ENCODE measurements at regions not wholly inside any gene's neighbourhood (a gene's known extent, or its start where the extent isn't known, plus 50 kb on each side); places are given as distances from the start of the nearest gene placed in this dataset.

DNA sequence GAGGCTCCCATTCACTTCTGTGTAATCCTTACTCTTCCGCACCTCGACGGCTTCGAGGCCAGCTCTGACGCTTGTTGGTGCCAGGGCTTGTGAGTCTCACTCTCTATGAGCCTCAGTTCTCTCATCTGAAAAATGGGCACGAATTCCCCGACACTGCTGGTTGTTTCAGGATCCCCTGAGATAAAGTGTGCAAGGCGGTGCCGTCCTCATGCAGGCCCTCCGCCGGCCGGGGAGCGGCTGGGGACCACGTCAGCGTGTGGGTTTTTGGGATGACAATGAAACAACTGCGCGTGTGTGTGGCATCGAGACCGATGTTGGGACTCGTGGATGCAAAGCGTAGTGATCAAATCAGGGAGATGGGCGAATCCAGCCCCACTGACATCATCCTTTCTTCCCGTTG lies 75.6 kb downstream of the FOXL3 start (continued):
- TF ChIP-seq ZBTB33 (IDR thresholded peaks at IDR 0.05; ENCODE audit: extremely low read depth, insufficient replicate concordance, low read length), result no peak

DNA sequence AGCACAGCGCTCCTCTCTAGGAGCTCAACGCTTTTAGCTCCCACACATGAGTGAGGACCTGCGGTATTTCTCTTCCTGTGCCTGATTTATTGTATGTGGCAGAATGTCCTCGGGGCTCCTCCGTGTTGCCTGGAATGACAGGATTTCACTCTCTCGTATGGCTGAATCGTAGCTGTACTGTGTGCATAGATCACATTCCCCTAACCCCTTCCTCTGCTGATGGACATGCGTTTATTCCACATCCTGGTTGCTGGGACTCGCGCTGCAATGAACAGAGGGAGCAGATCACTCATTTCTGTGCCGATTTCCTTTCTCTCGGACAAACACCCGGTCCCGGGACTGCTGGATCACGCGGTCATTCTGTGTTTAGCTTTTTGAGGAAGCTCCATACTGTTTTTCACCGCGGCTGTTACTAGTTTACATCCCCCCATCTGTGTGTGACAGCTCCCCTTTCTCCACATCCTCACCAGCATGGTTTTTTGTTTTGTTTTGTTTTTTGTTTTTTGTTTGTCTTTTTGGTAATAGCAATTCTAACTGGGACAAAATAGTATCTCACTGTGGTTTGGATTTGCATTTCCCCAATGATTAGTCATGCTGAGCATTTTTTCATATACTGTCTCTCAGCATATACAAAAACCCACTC lies 76.3 kb downstream of the FOXL3 start:
- H3K79me2 ChIP-seq (ENCODE audit: insufficient read depth, low read length), result no peaks in the 10 kb centered on the region
- no peak for DNase-seq (ENCODE audit: low read depth, low spot score)
- POLR2A ChIA-PET, result no interaction called here
- H2AFZ ChIP-seq (ENCODE audit: low read depth, low read length, poor library complexity, severe bottlenecking), result no peak overlapping the region
- RAD21 ChIA-PET (ENCODE audit: low non-redundant PET in 1 of 2, low total read pairs in 2 of 2, uncharacterized antibody in 2 of 2, unreplicated experiment in 2 of 2), result no interaction called here
- no peak overlapping the region for H3K4me3 ChIP-seq (replicated peaks in 1 of 2; ENCODE audit: low read depth in 1 of 2, low read length in 2 of 2)
- intact Hi-C loops (cut with micrococcal nuclease), result no loop called here
- TF ChIP-seq ZBTB33 (IDR thresholded peaks at IDR 0.05; ENCODE audit: extremely low read depth, insufficient replicate concordance, low read length) (no peak), SIN3A (IDR thresholded peaks at IDR 0.05; ENCODE audit: low read depth) (no peak), EZH2phosphoT487 (IDR thresholded peaks at IDR 0.05; ENCODE audit: borderline replicate concordance) (no peak), ZNF274 (IDR thresholded peaks at IDR 0.05; ENCODE audit: low read depth, low read length) (no peak), RAD21 (IDR thresholded peaks at IDR 0.05; ENCODE audit: low read depth) (no peak), TCF7L2 (IDR thresholded peaks at IDR 0.05; ENCODE audit: borderline replicate concordance, extremely low read depth, insufficient read depth, insufficient read length) (no peak), ZFX (IDR thresholded peaks at IDR 0.05) (no peak), EGR1 (IDR thresholded peaks at IDR 0.05; ENCODE audit: low read depth) (no peak), ATF3 (IDR thresholded peaks at IDR 0.05) (no peak), SRF (IDR thresholded peaks at IDR 0.05; ENCODE audit: low read depth) (no peak), CEBPB (IDR thresholded peaks at IDR 0.05; ENCODE audit: low read depth) (no peak), EZH2 (IDR thresholded peaks at IDR 0.05) (no peak), SP1 (IDR thresholded peaks at IDR 0.05; ENCODE audit: low read depth) (no peak)
- TF ChIP-seq, protein P1, sequence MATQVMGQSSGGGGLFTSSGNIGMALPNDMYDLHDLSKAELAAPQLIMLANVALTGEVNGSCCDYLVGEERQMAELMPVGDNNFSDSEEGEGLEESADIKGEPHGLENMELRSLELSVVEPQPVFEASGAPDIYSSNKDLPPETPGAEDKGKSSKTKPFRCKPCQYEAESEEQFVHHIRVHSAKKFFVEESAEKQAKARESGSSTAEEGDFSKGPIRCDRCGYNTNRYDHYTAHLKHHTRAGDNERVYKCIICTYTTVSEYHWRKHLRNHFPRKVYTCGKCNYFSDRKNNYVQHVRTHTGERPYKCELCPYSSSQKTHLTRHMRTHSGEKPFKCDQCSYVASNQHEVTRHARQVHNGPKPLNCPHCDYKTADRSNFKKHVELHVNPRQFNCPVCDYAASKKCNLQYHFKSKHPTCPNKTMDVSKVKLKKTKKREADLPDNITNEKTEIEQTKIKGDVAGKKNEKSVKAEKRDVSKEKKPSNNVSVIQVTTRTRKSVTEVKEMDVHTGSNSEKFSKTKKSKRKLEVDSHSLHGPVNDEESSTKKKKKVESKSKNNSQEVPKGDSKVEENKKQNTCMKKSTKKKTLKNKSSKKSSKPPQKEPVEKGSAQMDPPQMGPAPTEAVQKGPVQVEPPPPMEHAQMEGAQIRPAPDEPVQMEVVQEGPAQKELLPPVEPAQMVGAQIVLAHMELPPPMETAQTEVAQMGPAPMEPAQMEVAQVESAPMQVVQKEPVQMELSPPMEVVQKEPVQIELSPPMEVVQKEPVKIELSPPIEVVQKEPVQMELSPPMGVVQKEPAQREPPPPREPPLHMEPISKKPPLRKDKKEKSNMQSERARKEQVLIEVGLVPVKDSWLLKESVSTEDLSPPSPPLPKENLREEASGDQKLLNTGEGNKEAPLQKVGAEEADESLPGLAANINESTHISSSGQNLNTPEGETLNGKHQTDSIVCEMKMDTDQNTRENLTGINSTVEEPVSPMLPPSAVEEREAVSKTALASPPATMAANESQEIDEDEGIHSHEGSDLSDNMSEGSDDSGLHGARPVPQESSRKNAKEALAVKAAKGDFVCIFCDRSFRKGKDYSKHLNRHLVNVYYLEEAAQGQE (IDR thresholded peaks at IDR 0.05; ENCODE audit: low read depth), result no peak
- H3K4me1 ChIP-seq (ENCODE audit: control insufficient read depth in 1 of 2, insufficient read depth in 2 of 2, low read length in 2 of 2), result no peaks in the 10 kb centered on the region
- H3K9ac ChIP-seq (ENCODE audit: low read length), result no peak overlapping the region
- no peaks in the 10 kb centered on the region for H4K20me1 ChIP-seq (ENCODE audit: insufficient read depth)
- H3K9me2 ChIP-seq (ENCODE audit: insufficient read depth), result no peaks in the 10 kb centered on the region
- H3K4me2 ChIP-seq (ENCODE audit: low read length), result no peak overlapping the region
- H3K27me3 ChIP-seq (ENCODE audit: insufficient read depth, low read length), result peaks cover 13% of the 10 kb centered on the region; the same call in 1 of the 2 replicates
- no TSS peak for BruUV-seq (replicated peaks)
- no peaks in the 10 kb centered on the region for H3K36me3 ChIP-seq (ENCODE audit: control insufficient read depth in 1 of 2, insufficient read depth in 2 of 2, low read length in 2 of 2)
- no peak for ATAC-seq
- CTCF ChIA-PET, result no interaction called here
- H3K9me3 ChIP-seq (ENCODE audit: control insufficient read depth in 1 of 2, insufficient read depth in 1 of 2, low read depth in 1 of 2, low read length in 2 of 2), result no peaks in the 10 kb centered on the region
- H3K27ac ChIP-seq (ENCODE audit: low read depth, low read length), result no peak overlapping the region
